Right kidney (tissue), 1 donor: ENCODE measurements at regions not wholly inside any gene's neighbourhood (a gene's known extent, or its start where the extent isn't known, plus 50 kb on each side); places are given as distances from the start of the nearest gene placed in this dataset.
"Not testable (repeated sequence)": the region's sequence is repeated elsewhere in the genome, so short reads cannot be mapped to it uniquely, and the experiment has no call there.

ENCODE experiments used
- DNase-seq: peaks from one replicate; pipeline ENCODE4 v3.0.0-alpha.2; 2016

- no peak for DNase-seq
Measured at GRCh38 chr10:111267673-111268072, 190.8 kb downstream of the ADRA2A start.

GRCh38 chr10:111273235-111273634 lies 196.4 kb downstream of the ADRA2A start:
- no peak for DNase-seq

DNA sequence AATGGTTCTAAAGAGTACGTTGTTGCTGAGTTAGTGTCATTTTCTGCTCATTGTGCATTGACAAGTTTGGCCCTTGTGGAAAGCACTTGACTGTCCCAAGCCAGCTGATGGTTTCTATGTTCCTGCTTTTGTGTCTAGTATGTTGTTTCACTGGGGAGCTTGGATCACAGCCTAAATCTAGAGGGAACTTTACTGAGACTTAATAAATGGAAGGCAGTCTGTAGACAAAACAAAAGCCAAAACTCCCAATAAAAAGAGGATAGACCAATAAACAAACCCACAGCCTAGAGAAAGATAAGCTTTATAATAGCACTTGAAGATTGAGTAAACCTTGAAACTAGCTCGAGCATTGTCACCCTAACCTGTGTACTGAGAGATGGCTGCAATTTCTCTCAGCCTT lies 196.8 kb downstream of the ADRA2A start:
- DNase-seq, result no peak

DNA sequence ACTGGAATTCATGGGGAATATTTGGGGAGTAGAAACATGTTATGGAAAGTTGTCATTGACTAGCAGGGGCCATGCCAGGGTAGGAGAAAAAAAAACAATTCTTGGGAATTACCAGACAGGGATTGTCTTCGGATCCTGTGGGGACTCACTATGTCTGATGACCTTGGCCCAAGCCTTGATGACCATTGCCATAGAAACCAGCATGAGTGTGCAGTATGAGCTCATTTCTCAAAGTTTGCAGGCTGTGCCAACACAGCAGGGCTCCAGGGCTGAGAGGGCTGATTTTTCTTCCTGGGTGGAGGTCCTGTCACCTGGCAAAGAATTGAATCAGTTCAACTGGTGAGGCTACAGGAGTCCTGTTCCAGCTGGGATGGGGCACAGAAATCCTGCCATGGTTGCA lies 198.3 kb downstream of the ADRA2A start:
- DNase-seq, result no peak

GRCh38 chr10:111277661-111278060 lies 200.8 kb downstream of the ADRA2A start:
- no peak for DNase-seq

GRCh38 chr10:111278266-111278665 lies 201.4 kb downstream of the ADRA2A start:
- no peak for DNase-seq

DNA sequence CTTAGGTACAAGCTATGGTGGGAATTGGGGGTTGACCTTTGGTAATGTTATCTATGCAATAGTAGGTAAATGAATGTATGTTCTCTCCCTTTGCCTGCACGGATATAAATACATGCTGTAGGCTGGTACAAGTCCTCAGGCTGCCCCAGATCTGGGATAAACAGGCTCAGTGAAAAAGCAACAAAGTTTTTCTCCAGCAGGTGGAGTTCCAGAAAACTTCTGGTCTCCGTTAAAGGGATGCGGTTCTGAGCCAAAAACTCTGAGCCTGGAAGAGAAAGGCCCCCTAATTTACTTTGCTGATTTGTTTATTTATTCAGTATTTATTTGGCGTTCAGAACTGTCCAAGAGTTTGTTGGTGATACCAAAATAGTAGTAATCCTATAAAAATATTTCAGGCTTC lies 204.7 kb downstream of the ADRA2A start:
- DNase-seq, result no peak

GRCh38 chr10:111289461-111289860 lies 212.6 kb downstream of the ADRA2A start:
- no peak for DNase-seq

- DNase-seq, result no peak
Measured at GRCh38 chr10:111290649-111291048, 213.8 kb downstream of the ADRA2A start.

GRCh38 chr10:111295788-111296187 lies 219.0 kb downstream of the ADRA2A start:
- no peak for DNase-seq

DNA sequence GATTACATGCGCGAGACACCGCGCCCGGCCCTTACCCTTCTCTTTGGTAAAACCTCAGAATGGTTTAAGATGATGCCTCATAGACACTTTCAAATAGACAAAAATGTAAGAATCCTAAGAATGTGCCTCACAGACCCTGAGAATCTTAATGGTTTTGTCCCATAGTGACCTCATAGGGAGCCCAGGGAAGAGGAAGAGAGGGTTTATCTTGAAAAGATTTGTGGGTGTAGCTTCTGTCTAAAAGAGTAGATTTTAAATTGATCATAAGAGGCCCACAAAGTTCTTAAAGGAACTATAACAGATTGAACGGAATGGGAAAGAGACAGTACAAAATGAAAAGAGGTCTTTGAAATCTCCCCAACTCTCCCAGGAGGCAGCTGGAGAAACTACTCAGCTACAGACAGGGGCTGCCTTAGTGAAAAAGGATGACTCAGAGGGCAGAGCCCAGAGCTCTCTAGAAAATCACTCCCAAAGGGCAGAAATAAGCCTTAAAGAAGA lies 220.6 kb downstream of the ADRA2A start:
- no peak for DNase-seq

DNA sequence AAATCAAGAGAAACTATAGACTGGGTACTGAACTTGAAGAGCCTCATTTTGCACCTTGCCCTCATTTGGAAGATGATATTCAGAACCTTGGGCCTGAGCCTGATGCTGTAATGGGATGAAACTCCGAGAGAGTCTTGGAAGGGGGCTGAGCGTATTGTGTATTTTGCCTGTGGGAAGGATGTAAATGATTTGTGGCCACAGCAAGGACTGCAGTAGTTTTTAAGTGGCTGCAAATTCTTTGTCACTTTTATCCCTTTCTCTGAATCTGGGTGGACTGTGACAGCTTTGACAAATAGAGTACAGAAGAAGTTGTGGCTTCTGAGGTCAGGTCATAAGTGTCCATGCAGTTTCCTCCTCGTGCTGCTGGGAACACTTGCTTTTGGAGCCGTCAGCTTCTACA lies 221.2 kb downstream of the ADRA2A start:
- no peak for DNase-seq

DNA sequence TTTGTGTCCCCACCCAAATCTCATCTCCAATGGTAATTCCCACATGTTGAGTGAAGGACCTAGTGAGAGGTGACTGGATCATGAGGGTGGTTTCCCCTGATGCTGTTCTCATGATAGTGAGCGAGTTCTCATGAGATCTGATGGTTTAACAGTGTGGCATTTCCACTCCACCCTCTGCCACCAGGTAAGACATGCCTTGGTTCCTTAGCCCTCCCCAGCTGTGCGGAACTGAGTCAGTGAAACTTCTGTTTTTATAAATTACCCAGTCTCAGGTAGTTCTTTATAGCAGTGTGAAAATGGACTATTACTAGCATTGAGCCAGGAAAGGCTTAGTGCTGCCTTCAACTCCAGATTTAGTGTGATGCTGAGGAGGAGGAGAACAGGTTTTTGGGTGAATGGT lies 222.2 kb downstream of the ADRA2A start:
- no peak for DNase-seq

DNA sequence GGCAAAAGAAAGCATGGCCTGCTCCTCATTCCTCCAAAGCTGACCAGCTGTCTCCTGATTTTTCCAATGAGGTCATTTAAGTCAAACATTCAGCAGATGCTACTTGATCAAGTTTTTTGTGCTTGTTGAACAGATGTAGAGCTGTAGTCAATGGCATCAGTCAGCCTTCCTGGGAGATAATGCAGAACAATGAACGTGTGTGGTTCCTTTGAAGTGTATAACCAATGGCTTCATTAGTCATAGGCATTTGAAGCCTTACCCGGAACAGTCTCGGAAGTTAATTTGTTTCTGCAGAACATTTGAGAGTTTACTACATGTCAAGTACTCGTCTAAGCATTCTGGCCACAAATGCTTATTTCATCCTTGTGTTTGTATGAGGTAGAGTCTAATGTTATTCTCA lies 227.1 kb downstream of the ADRA2A start:
- no peak for DNase-seq

DNA sequence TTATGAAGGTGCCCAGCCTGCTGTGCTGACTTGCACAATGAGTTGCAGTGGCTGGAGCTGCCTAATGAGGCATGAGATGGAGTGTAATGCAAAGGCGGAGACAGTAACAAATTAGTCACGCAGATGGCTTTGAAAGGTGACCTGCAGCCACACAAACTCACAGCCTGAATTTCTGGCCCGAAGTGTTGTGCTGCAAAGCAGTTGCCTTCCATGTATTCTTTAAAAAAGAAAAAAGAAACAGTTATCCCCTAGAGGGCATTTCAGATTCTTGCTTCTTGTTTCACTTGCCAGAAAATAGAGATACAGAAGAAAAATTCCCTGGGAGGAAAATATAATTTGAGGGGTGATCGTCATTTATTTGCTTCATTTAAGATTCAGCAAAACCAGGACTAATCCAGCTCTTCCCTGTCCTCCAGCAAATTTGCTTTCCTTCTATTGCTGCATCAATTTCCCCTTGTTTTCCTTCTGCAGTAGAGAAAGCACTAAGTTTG lies 239.9 kb downstream of the ADRA2A start:
- DNase-seq, result no peak

- DNase-seq, result no peak
Measured at GRCh38 chr10:111319866-111320265, 243.0 kb downstream of the ADRA2A start.

- DNase-seq, result no peak
Measured at GRCh38 chr10:111323389-111323966, 246.6 kb downstream of the ADRA2A start.

GRCh38 chr10:111332174-111332573 lies 255.3 kb downstream of the ADRA2A start:
- DNase-seq, result not testable (repeated sequence)

GRCh38 chr10:111335826-111336225 lies 259.0 kb downstream of the ADRA2A start:
- no peak for DNase-seq

DNA sequence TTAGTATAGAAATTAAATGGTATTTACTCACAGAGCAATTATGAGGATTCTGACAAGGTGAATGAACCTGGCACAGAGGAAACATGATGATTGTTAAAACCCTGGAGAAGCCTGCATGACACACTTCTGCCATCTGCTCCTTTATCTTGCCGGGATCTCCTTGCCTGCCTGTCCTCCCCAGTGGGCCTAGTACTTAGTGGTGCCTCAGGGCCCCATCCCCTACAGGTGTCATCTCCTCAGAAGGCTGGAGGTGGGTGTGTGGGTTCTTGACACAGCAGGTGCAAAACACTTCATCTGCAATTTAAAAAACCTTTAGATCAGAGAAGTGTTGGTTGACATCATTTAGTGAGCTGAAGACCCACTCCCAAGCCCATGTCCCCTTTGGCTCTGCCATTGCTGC lies 261.2 kb downstream of the ADRA2A start:
- DNase-seq, result no peak

DNA sequence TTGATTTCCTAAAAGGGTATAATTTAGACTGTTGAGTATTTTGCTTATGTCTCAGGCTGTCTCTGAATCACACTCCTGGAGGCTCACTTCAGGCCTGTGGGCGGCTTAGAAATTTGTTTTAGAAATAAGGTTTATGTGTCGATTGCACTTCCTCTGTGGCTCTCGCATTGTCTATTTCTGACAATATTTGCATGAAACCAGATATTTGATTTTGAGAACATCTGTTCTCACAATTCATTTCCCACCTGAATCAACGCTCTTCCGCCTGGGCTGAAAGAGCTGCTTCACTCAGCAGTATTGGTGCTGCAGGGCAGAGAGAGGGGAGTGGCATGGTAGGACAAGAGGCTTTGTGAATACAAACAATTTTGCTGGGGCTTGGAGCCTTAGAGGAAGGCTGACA lies 262.0 kb downstream of the ADRA2A start:
- no peak for DNase-seq

DNA sequence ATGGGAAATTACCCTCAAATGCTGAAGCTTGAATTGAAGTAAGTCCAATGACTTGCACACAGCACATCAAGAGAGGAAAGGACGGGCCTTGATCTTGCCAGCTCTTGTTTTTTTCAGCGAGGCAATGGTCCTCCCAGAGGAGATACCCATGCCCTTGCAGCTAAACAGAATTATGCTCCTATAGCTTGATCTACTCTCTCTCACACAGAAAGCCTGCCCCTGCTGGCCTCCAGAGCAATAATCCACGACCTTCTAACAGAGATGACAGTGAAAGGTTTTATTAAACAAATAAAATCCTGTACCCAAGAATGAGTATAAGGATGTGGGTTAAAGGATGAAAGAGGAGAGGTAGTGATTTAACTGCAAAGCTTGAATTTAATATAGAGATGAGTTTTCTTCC lies 268.0 kb downstream of the ADRA2A start:
- DNase-seq, result no peak

- DNase-seq, result no peak
Measured at GRCh38 chr10:111347386-111348013, 270.7 kb downstream of the ADRA2A start.

DNA sequence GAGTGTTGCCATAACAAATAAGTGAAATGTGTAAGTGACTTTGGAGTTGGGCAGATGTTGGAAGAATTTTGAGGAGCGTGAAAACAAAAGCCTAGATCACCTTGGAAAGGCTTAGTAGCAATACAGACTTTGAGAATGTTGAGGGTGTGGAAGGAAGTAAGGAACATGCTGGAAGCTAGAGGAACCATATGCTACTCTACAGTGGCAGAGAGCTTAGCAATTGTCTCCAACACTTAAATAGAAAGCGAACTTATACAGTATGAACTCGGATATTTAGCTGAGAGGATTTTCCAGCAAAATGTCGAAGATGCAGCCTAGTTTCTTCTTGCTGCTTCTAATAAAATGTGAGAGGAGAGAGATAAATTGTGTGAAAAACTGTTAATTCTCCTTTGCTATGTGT lies 271.2 kb downstream of the ADRA2A start:
- no peak for DNase-seq
